Naive thymus-derived CD4-positive, alpha-beta T cell (primary cell): ENCODE measurements at regions not wholly inside any gene's neighbourhood (a gene's known extent, or its start where the extent isn't known, plus 50 kb on each side); places are given as distances from the start of the nearest gene placed in this dataset.

Source experiments
- ATAC-seq: fragments of 150-1000 bp; cut with Tn5 transposase; 2 replicates; pipeline ENCODE4 v1.10.0; 2021; ENCODE audit warnings: mild to moderate bottlenecking, moderate library complexity
- CTCF ChIA-PET: fragments of 350-600 bp; sonication (Branson Sonifier 250); formaldehyde crosslinking; loops from one replicate; lab custom pipeline; 2021; ENCODE audit warnings: antibody characterized with exemption; lab: Charles Lee
- POLR2A ChIA-PET: fragments of 350-600 bp; sonication (Branson Sonifier 250); formaldehyde crosslinking; loops from one replicate; lab custom pipeline; 2021; ENCODE audit warnings: antibody characterized with exemption, inconsistent platforms; lab: Charles Lee
- DNase-seq, 9 donors: peaks; one replicate each; pipeline versions ENCODE4 v3.0.0 to v3.0.0-alpha.2; 2020 to 2022; ENCODE audit warnings: mixed read lengths in 1 of 9
- H3K27ac ChIP-seq: one replicate; pipeline ENCODE4 v1.7.0; 2013; ENCODE audit warnings: mild to moderate bottlenecking, low read depth, low read length, moderate library complexity
- H3K27me3 ChIP-seq, 2 donors: one replicate each; pipeline ENCODE4 v1.7.0; 2013; ENCODE audit warnings: low read length in 2 of 2, mild to moderate bottlenecking in 2 of 2, moderate library complexity in 2 of 2; ENCODE audit not compliant: control insufficient read depth in 2 of 2, insufficient read depth in 2 of 2
- H3K36me3 ChIP-seq, 3 experiments: 1 replicate in 2 of 3; 2 replicates in 1 of 3; pipeline ENCODE4 v1.7.0; 2013; ENCODE audit warnings: low read length in 3 of 3, mild to moderate bottlenecking in 3 of 3, moderate library complexity in 1 of 3; ENCODE audit not compliant: insufficient read depth in 3 of 3, control insufficient read depth in 2 of 3
- H3K4me1 ChIP-seq, 2 donors: one replicate each; pipeline ENCODE4 v1.7.0; 2013; ENCODE audit warnings: low read length in 2 of 2, mild to moderate bottlenecking in 2 of 2, moderate library complexity in 1 of 2; ENCODE audit not compliant: control insufficient read depth in 2 of 2, insufficient read depth in 2 of 2
- H3K4me3 ChIP-seq: 2 replicates; pipeline ENCODE4 v1.7.0; 2013; ENCODE audit warnings: mild to moderate bottlenecking, low read length
- H3K9me3 ChIP-seq, 3 experiments: 1 replicate in 2 of 3; 2 replicates in 1 of 3; pipeline ENCODE4 v1.7.0; 2013; ENCODE audit warnings: low read length in 3 of 3; ENCODE audit not compliant: control insufficient read depth in 2 of 3
- H3K27ac Mint-ChIP-seq, 9 donors: one replicate each; pipeline ENCODE4 v1.8.0; 2020 to 2022; ENCODE audit warnings: mixed read lengths in 9 of 9, mild to moderate bottlenecking in 8 of 9, moderate library complexity in 5 of 9, inconsistent platforms in 2 of 9
- H3K27me3 Mint-ChIP-seq, 5 donors: one replicate each; pipeline ENCODE4 v1.8.0; 2021 to 2022; ENCODE audit warnings: mixed read lengths in 5 of 5, mild to moderate bottlenecking in 1 of 5
- H3K36me3 Mint-ChIP-seq, 5 donors: one replicate each; pipeline ENCODE4 v1.8.0; 2020 to 2022; ENCODE audit warnings: mixed read lengths in 5 of 5, mild to moderate bottlenecking in 3 of 5, inconsistent platforms in 1 of 5
- H3K4me1 Mint-ChIP-seq, 7 donors: one replicate each; pipeline ENCODE4 v1.8.0; 2020 to 2022; ENCODE audit warnings: mixed read lengths in 7 of 7, mild to moderate bottlenecking in 3 of 7, inconsistent platforms in 1 of 7
- H3K4me3 Mint-ChIP-seq, 10 donors: one replicate each; pipeline ENCODE4 v1.8.0; 2020 to 2022; ENCODE audit warnings: mild to moderate bottlenecking in 10 of 10, mixed read lengths in 10 of 10, moderate library complexity in 6 of 10, inconsistent platforms in 2 of 10
- H3K9me3 Mint-ChIP-seq, 11 donors: one replicate each; pipeline ENCODE4 v1.8.0; 2020 to 2022; ENCODE audit warnings: mixed read lengths in 11 of 11, mild to moderate bottlenecking in 4 of 11, inconsistent platforms in 1 of 11, moderate library complexity in 1 of 11
- intact Hi-C, 2 donors: fragments of 100-400 bp; cut with micrococcal nuclease; formaldehyde crosslinking; loops; one replicate each; pipeline ENCODE4 v1.15.1; 2023

GRCh38 chr13:87344176-87344575 lies 327.0 kb upstream of the SLITRK5 start:
- Mint-ChIP-seq H3K27ac (no peak overlapping the region), H3K4me1 (no peaks in the 10 kb centered on the region), H3K4me3 (no peak overlapping the region), H3K9me3 (peaks cover 0 to 12% (median 3%) of the 10 kb centered on the region in 11 donors), H3K36me3 (no peaks in the 10 kb centered on the region), H3K27me3 (no peaks in the 10 kb centered on the region)
- no peak overlapping the region for H3K4me3 ChIP-seq
- ChIA-PET CTCF (no interaction called here), POLR2A (no interaction called here)
- DNase-seq, result no peak
- H3K27me3 ChIP-seq, result no peaks in the 10 kb centered on the region
- no peak overlapping the region for H3K27ac ChIP-seq
- no peaks in the 10 kb centered on the region for H3K4me1 ChIP-seq
- no peaks in the 10 kb centered on the region for H3K9me3 ChIP-seq
- no peak for ATAC-seq
- intact Hi-C loops, result no loop called here
- no peaks in the 10 kb centered on the region for H3K36me3 ChIP-seq

GRCh38 chr13:87355451-87355850 lies 315.7 kb upstream of the SLITRK5 start:
- H3K27me3 Mint-ChIP-seq, result no peaks in the 10 kb centered on the region
- Histone ChIP-seq H3K4me3 (no peak overlapping the region), H3K36me3 (no peaks in the 10 kb centered on the region), H3K9me3 (no peaks in the 10 kb centered on the region), H3K27ac (no peak overlapping the region), H3K4me1 (no peaks in the 10 kb centered on the region), H3K27me3 (no peaks in the 10 kb centered on the region)
- no peak overlapping the region for H3K27ac Mint-ChIP-seq
- H3K4me3 Mint-ChIP-seq, result no peak overlapping the region
- ChIA-PET CTCF (no interaction called here), POLR2A (no interaction called here)
- peaks cover 0 to 21% (median 7%) of the 10 kb centered on the region in 11 donors for H3K9me3 Mint-ChIP-seq
- intact Hi-C loops, result no loop called here
- H3K4me1 Mint-ChIP-seq, result no peaks in the 10 kb centered on the region
- DNase-seq (no peak), ATAC-seq (no peak)
- H3K36me3 Mint-ChIP-seq, result no peaks in the 10 kb centered on the region

GRCh38 chr13:87356314-87356713 lies 314.9 kb upstream of the SLITRK5 start:
- Histone ChIP-seq H3K36me3 (no peaks in the 10 kb centered on the region), H3K4me3 (no peak overlapping the region), H3K27ac (no peak overlapping the region), H3K27me3 (no peaks in the 10 kb centered on the region), H3K4me1 (no peaks in the 10 kb centered on the region), H3K9me3 (no peaks in the 10 kb centered on the region)
- POLR2A ChIA-PET, result no interaction called here
- CTCF ChIA-PET, result no interaction called here
- DNase-seq, result no peak
- H3K4me3 Mint-ChIP-seq, result no peak overlapping the region
- H3K27me3 Mint-ChIP-seq, result no peaks in the 10 kb centered on the region
- ATAC-seq, result no peak
- no peaks in the 10 kb centered on the region for H3K4me1 Mint-ChIP-seq
- intact Hi-C loops, result no loop called here
- no peak overlapping the region for H3K27ac Mint-ChIP-seq
- peaks cover 0 to 21% (median 7%) of the 10 kb centered on the region in 11 donors for H3K9me3 Mint-ChIP-seq
- H3K36me3 Mint-ChIP-seq, result no peaks in the 10 kb centered on the region

- Mint-ChIP-seq H3K4me1 (no peaks in the 10 kb centered on the region), H3K36me3 (no peaks in the 10 kb centered on the region), H3K4me3 (no peak overlapping the region), H3K9me3 (peaks cover 0 to 20% (median 5%) of the 10 kb centered on the region in 11 donors), H3K27me3 (no peaks in the 10 kb centered on the region), H3K27ac (no peak overlapping the region)
- DNase-seq, result no peak
- H3K9me3 ChIP-seq, result no peaks in the 10 kb centered on the region
- ChIA-PET CTCF (no interaction called here), POLR2A (no interaction called here)
- H3K4me3 ChIP-seq, result no peak overlapping the region
- H3K27ac ChIP-seq, result no peak overlapping the region
- no peaks in the 10 kb centered on the region for H3K27me3 ChIP-seq
- no peaks in the 10 kb centered on the region for H3K4me1 ChIP-seq
- no peaks in the 10 kb centered on the region for H3K36me3 ChIP-seq
- ATAC-seq, result no peak
- intact Hi-C loops, result no loop called here
Measured at GRCh38 chr13:87358319-87358718, 312.9 kb upstream of the SLITRK5 start.

- Mint-ChIP-seq H3K9me3 (peaks cover 0 to 17% (median 6%) of the 10 kb centered on the region in 11 donors), H3K4me3 (no peak overlapping the region), H3K4me1 (no peaks in the 10 kb centered on the region), H3K27ac (no peak overlapping the region), H3K27me3 (no peaks in the 10 kb centered on the region), H3K36me3 (no peaks in the 10 kb centered on the region)
- Histone ChIP-seq H3K27ac (no peak overlapping the region), H3K4me3 (no peak overlapping the region), H3K27me3 (no peaks in the 10 kb centered on the region), H3K36me3 (no peaks in the 10 kb centered on the region), H3K9me3 (no peaks in the 10 kb centered on the region), H3K4me1 (no peaks in the 10 kb centered on the region)
- CTCF ChIA-PET, result no interaction called here
- POLR2A ChIA-PET, result no interaction called here
- ATAC-seq, result no peak
- intact Hi-C loops, result no loop called here
- no peak for DNase-seq
Measured at GRCh38 chr13:87361216-87361615, 310.0 kb upstream of the SLITRK5 start.

GRCh38 chr13:87368639-87369038 lies 302.5 kb upstream of the SLITRK5 start:
- no peak overlapping the region for H3K4me3 Mint-ChIP-seq
- Histone ChIP-seq H3K36me3 (no peaks in the 10 kb centered on the region), H3K4me3 (no peak overlapping the region), H3K27ac (no peak overlapping the region), H3K9me3 (no peaks in the 10 kb centered on the region), H3K27me3 (no peaks in the 10 kb centered on the region), H3K4me1 (no peaks in the 10 kb centered on the region)
- DNase-seq (no peak), ATAC-seq (no peak)
- intact Hi-C loops, result no loop called here
- no peak overlapping the region for H3K27ac Mint-ChIP-seq
- ChIA-PET CTCF (no interaction called here), POLR2A (no interaction called here)
- no peaks in the 10 kb centered on the region for H3K27me3 Mint-ChIP-seq
- H3K4me1 Mint-ChIP-seq, result no peaks in the 10 kb centered on the region
- H3K9me3 Mint-ChIP-seq, result peaks cover 4 to 18% (median 11%) of the 10 kb centered on the region in 11 donors
- no peaks in the 10 kb centered on the region for H3K36me3 Mint-ChIP-seq

GRCh38 chr13:87376081-87376480 lies 295.1 kb upstream of the SLITRK5 start:
- ATAC-seq (no peak), DNase-seq (no peak)
- Mint-ChIP-seq H3K27me3 (no peaks in the 10 kb centered on the region), H3K27ac (no peak overlapping the region), H3K4me1 (no peaks in the 10 kb centered on the region), H3K4me3 (no peak overlapping the region), H3K9me3 (peaks cover 1 to 26% (median 10%) of the 10 kb centered on the region in 11 donors), H3K36me3 (no peaks in the 10 kb centered on the region)
- no peak overlapping the region for H3K27ac ChIP-seq
- H3K9me3 ChIP-seq, result no peaks in the 10 kb centered on the region
- H3K4me3 ChIP-seq, result no peak overlapping the region
- no peaks in the 10 kb centered on the region for H3K27me3 ChIP-seq
- no peaks in the 10 kb centered on the region for H3K4me1 ChIP-seq
- no peaks in the 10 kb centered on the region for H3K36me3 ChIP-seq
- intact Hi-C loops, result no loop called here
- ChIA-PET CTCF (no interaction called here), POLR2A (no interaction called here)
